Fibroblast of lung (primary cell): ENCODE measurements at regions not wholly inside any gene's neighbourhood (a gene's known extent, or its start where the extent isn't known, plus 50 kb on each side); places are given as distances from the start of the nearest gene placed in this dataset.

Experiments
- DNase-seq, 2 donors: peaks; one replicate each; pipeline versions ENCODE4 v3.0.0 to v3.0.0-alpha.2; 2010; ENCODE audit warnings: low read depth in 2 of 2
- H2AFZ ChIP-seq: 2 replicates; pipeline ENCODE4 v1.5.1; 2012; ENCODE audit warnings: low read length, control low read depth, inconsistent platforms
- H3K27ac ChIP-seq: 2 replicates; pipeline ENCODE4 v1.5.1; 2011; ENCODE audit warnings: low read length, control low read depth; ENCODE audit not compliant: insufficient read depth
- H3K27me3 ChIP-seq: 2 replicates; pipeline ENCODE4 v1.5.1; 2011; ENCODE audit warnings: mild to moderate bottlenecking, low read length; ENCODE audit not compliant: control insufficient read depth, insufficient read depth
- H3K36me3 ChIP-seq: 2 replicates; pipeline ENCODE4 v1.5.1; 2011; ENCODE audit warnings: low read length; ENCODE audit not compliant: control insufficient read depth, insufficient read depth
- H3K4me1 ChIP-seq: 2 replicates; pipeline ENCODE4 v1.5.1; 2011; ENCODE audit warnings: low read length; ENCODE audit not compliant: control insufficient read depth, insufficient read depth; ENCODE audit errors: extremely low read depth
- H3K4me2 ChIP-seq: 2 replicates; pipeline ENCODE4 v1.5.1; 2011; ENCODE audit warnings: low read length, control low read depth; ENCODE audit not compliant: insufficient read depth; ENCODE audit errors: extremely low read depth
- H3K4me3 ChIP-seq, 4 experiments: fragments of 200-600 bp in 1 of 4; sonication (generic) in 1 of 4; replicated peaks in 1 of 4; 2 replicates each; pipeline ENCODE4 v1.5.1; 2011 to 2016; ENCODE audit warnings: low read length in 4 of 4, low read depth in 3 of 4, mild to moderate bottlenecking in 3 of 4, control low read depth in 2 of 4, inconsistent platforms in 1 of 4, mixed read lengths in 1 of 4; ENCODE audit not compliant: insufficient read depth in 1 of 4; ENCODE audit errors: control extremely low read depth in 1 of 4
- H3K79me2 ChIP-seq: 2 replicates; pipeline ENCODE4 v1.5.1; 2012; ENCODE audit warnings: mild to moderate bottlenecking, low read length, inconsistent platforms; ENCODE audit not compliant: control insufficient read depth, insufficient read depth
- H3K9ac ChIP-seq: 2 replicates; pipeline ENCODE4 v1.5.1; 2011; ENCODE audit warnings: mild to moderate bottlenecking, low read length, control low read depth; ENCODE audit not compliant: insufficient read depth
- H3K9me3 ChIP-seq: 2 replicates; pipeline ENCODE4 v1.5.1; 2012; ENCODE audit warnings: low read depth, low read length; ENCODE audit not compliant: control insufficient read depth, insufficient read depth
- H4K20me1 ChIP-seq: 2 replicates; pipeline ENCODE4 v1.5.1; 2011; ENCODE audit warnings: low read length; ENCODE audit not compliant: control insufficient read depth, insufficient read depth; ENCODE audit errors: extremely low read depth
- CTCF ChIP-seq, 2 donors: IDR thresholded peaks in 1 of 2; conservative IDR thresholded peaks in 1 of 2; 1 replicate in 1 of 2; 2 replicates in 1 of 2; pipeline ENCODE4 v1.5.1; 2011 to 2012; ENCODE audit warnings: low read length in 2 of 2, control low read depth in 1 of 2, inconsistent platforms in 1 of 2, low read depth in 1 of 2, mild to moderate bottlenecking in 1 of 2
- EZH2 ChIP-seq: IDR thresholded peaks from 2 replicates; pipeline ENCODE4 v1.5.1; 2012; ENCODE audit warnings: low read length, control low read depth, mild to moderate bottlenecking; ENCODE audit errors: missing control alignments

- H3K79me2 ChIP-seq = no peaks in the 10 kb centered on the region
- no peak for DNase-seq
- H3K27ac ChIP-seq = no peak overlapping the region
- no peak overlapping the region for H2AFZ ChIP-seq
- no peak overlapping the region for H3K9ac ChIP-seq
- no peak overlapping the region for H3K4me2 ChIP-seq
- H3K27me3 ChIP-seq = no peaks in the 10 kb centered on the region
- H3K4me1 ChIP-seq = no peaks in the 10 kb centered on the region
- no peak for TF ChIP-seq CTCF (conservative IDR thresholded peaks at IDR 0.05 in 1 of 2, IDR thresholded peaks at IDR 0.05 in 1 of 2; ENCODE audit: low read depth in 1 of 2, low read length in 2 of 2)
- no peak for TF ChIP-seq EZH2
- no peaks in the 10 kb centered on the region for H3K36me3 ChIP-seq
- H3K9me3 ChIP-seq = peaks cover 2% of the 10 kb centered on the region
- no peak overlapping the region for H3K4me3 ChIP-seq
- no peaks in the 10 kb centered on the region for H4K20me1 ChIP-seq
Measured at GRCh38 chr5:73381590-73382400, 66.8 kb downstream of the FOXD1 start.

- Histone ChIP-seq H3K27ac (no peak overlapping the region), H2AFZ (no peak overlapping the region), H3K27me3 (no peaks in the 10 kb centered on the region), H3K79me2 (no peaks in the 10 kb centered on the region), H3K4me1 (peaks cover 4% of the 10 kb centered on the region), H4K20me1 (no peaks in the 10 kb centered on the region), H3K36me3 (no peaks in the 10 kb centered on the region), H3K9me3 (peaks cover 2% of the 10 kb centered on the region), H3K9ac (no peak overlapping the region), H3K4me2 (no peak overlapping the region), H3K4me3 (no peak overlapping the region)
- no peak for DNase-seq
- TF ChIP-seq EZH2 (peak; percentile 31), CTCF (conservative IDR thresholded peaks at IDR 0.05 in 1 of 2, IDR thresholded peaks at IDR 0.05 in 1 of 2; ENCODE audit: low read depth in 1 of 2, low read length in 2 of 2) (no peak)
Measured at GRCh38 chr5:73380710-73381589, 67.6 kb downstream of the FOXD1 start.

- H3K79me2 ChIP-seq = no peaks in the 10 kb centered on the region
- no peaks in the 10 kb centered on the region for H3K27me3 ChIP-seq
- H2AFZ ChIP-seq = no peak overlapping the region
- H3K4me3 ChIP-seq = no peak overlapping the region
- peak in 1 of 2 donors; percentile 67 for DNase-seq
- no peaks in the 10 kb centered on the region for H3K9me3 ChIP-seq
- no peaks in the 10 kb centered on the region for H4K20me1 ChIP-seq
- H3K4me2 ChIP-seq = no peak overlapping the region
- peaks cover 4% of the 10 kb centered on the region for H3K4me1 ChIP-seq
- TF ChIP-seq EZH2 = no peak
- no peak for TF ChIP-seq CTCF (conservative IDR thresholded peaks at IDR 0.05 in 1 of 2, IDR thresholded peaks at IDR 0.05 in 1 of 2; ENCODE audit: low read depth in 1 of 2, low read length in 2 of 2)
- H3K27ac ChIP-seq = no peak overlapping the region
- no peak overlapping the region for H3K9ac ChIP-seq
- H3K36me3 ChIP-seq = no peaks in the 10 kb centered on the region
Measured at GRCh38 chr5:73380041-73380440, 68.5 kb downstream of the FOXD1 start.
